Esophagus muscularis mucosa (tissue), 4 donors: ENCODE measurements at regions not wholly inside any gene's neighbourhood (a gene's known extent, or its start where the extent isn't known, plus 50 kb on each side); places are given as distances from the start of the nearest gene placed in this dataset.

Source experiments
- DNase-seq: peaks from one replicate; pipeline ENCODE4 v3.0.0-alpha.2; 2017; ENCODE audit errors: extremely low spot score
- H3K27ac ChIP-seq, 4 donors: fragments of 200-600 bp; sonication (generic); replicated peaks in 1 of 4; 1 replicate in 3 of 4; 2 replicates in 1 of 4; pipeline ENCODE4 v1.5.1; 2016 to 2019; ENCODE audit warnings: mild to moderate bottlenecking in 1 of 4
- H3K27me3 ChIP-seq, 4 donors: fragments of 200-600 bp; sonication (generic); one replicate each; pipeline versions ENCODE4 v1.5.1 to v1.6.0; 2016 to 2019
- H3K36me3 ChIP-seq, 4 donors: fragments of 200-600 bp; sonication (generic); one replicate each; pipeline ENCODE4 v1.5.1; 2016 to 2019
- H3K4me1 ChIP-seq, 4 donors: fragments of 200-600 bp; sonication (generic); one replicate each; pipeline ENCODE4 v1.5.1; 2016 to 2019
- H3K4me3 ChIP-seq, 4 donors: fragments of 200-600 bp; sonication (generic); 1 replicate in 2 of 4; 2 replicates in 2 of 4; pipeline ENCODE4 v1.5.1; 2016 to 2019; ENCODE audit warnings: mild to moderate bottlenecking in 4 of 4, moderate library complexity in 1 of 4
- H3K9me3 ChIP-seq, 4 donors: fragments of 200-600 bp; sonication (generic); 1 replicate in 3 of 4; 2 replicates in 1 of 4; pipeline ENCODE4 v1.5.1; 2016 to 2019
- EP300 ChIP-seq: sonication (generic); formaldehyde crosslinking; IDR thresholded peaks from one replicate; pipeline ENCODE4 v1.6.1; 2017; ENCODE audit warnings: antibody characterized with exemption
- POLR2A ChIP-seq: fragments of 450-650 bp; IDR thresholded peaks from one replicate; pipeline ENCODE4 v1.6.1; 2017; ENCODE audit warnings: antibody characterized with exemption, moderate library complexity, mild to moderate bottlenecking, low read depth
- POLR2AphosphoS5 ChIP-seq, 2 donors: sonication (generic); formaldehyde crosslinking; IDR thresholded peaks; one replicate each; pipeline ENCODE4 v1.6.1; 2017; ENCODE audit warnings: antibody characterized with exemption in 2 of 2
- WGBS: methylation state at CpG from one replicate; pipeline ENCODE4 v1.1.5; 2018; 5-methylcytosine and 5-hydroxymethylcytosine counted together
- intact Hi-C: fragments of 100-400 bp; cut with DNase I; formaldehyde crosslinking; loops from one replicate; pipeline ENCODE4 v1.15.1; 2023
- TF ChIP-seq, protein P1 (sequence below), 3 experiments: fragments of 200-600 bp in 2 of 3; fragments of 450-650 bp in 1 of 3; sonication (generic) in 2 of 3; IDR thresholded peaks; one replicate each; pipeline ENCODE4 v1.5.1; 2017 to 2019; ENCODE audit warnings: antibody characterized with exemption in 3 of 3, mild to moderate bottlenecking in 2 of 3, moderate library complexity in 1 of 3

DNA sequence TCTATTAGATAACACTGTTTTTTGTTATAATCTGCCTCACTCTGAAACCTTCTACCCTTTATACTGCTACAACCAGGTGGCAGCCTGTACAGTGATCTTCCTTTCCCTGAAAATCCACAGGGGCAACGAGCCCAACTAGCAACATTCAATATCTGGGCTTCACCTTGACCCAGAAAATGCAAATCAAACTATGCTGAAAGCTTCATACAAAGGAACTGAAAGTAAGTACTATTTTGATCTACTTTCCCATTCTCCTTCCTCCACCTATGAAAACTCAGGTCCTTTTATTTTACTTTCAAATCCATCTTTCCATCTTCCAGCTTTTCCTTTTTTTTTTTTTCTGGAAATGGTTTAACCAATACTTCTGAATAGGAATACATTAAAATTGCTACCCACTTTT lies 175.8 kb upstream of the CCDC150 start:
- intact Hi-C loops, result no loop called here
- WGBS, result 67% methylated on average over 1 of the region's 1 CpG

DNA sequence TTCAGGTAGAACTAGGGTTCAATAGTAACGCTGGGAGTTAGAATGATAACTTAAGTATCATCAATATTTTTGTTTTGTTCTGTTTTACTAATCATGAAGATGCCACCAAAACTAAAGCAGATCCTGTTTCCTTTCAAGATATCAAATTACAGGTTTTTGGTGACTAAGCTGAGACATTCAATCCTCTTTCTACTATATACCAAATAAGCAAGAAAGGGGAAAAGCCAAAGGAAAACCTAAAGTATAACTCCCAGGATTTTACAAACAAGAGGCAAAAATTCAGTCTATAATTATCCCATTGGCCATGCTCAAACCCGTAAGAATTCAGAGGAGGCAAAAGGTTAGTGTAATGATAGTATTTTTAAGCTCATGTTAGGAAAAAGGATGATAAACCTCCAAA lies 175.2 kb upstream of the CCDC150 start:
- no peaks in the 10 kb centered on the region for H3K36me3 ChIP-seq
- intact Hi-C loops, result no loop called here
- H3K4me1 ChIP-seq, result no peaks in the 10 kb centered on the region
- TF ChIP-seq, protein P1, sequence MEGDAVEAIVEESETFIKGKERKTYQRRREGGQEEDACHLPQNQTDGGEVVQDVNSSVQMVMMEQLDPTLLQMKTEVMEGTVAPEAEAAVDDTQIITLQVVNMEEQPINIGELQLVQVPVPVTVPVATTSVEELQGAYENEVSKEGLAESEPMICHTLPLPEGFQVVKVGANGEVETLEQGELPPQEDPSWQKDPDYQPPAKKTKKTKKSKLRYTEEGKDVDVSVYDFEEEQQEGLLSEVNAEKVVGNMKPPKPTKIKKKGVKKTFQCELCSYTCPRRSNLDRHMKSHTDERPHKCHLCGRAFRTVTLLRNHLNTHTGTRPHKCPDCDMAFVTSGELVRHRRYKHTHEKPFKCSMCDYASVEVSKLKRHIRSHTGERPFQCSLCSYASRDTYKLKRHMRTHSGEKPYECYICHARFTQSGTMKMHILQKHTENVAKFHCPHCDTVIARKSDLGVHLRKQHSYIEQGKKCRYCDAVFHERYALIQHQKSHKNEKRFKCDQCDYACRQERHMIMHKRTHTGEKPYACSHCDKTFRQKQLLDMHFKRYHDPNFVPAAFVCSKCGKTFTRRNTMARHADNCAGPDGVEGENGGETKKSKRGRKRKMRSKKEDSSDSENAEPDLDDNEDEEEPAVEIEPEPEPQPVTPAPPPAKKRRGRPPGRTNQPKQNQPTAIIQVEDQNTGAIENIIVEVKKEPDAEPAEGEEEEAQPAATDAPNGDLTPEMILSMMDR (IDR thresholded peaks at IDR 0.05), result no peak
- TF ChIP-seq EP300 (no peak), POLR2AphosphoS5 (IDR thresholded peaks at IDR 0.05) (no peak), POLR2A (no peak)
- no peak for DNase-seq
- WGBS, result 85% methylated on average over 2 of the region's 2 CpGs
- H3K27ac ChIP-seq, result no peak overlapping the region
- H3K27me3 ChIP-seq, result no peaks in the 10 kb centered on the region
- no peak overlapping the region for H3K4me3 ChIP-seq
- H3K9me3 ChIP-seq, result no peaks in the 10 kb centered on the region

More for the DNA sequence above, 175.8 kb upstream of the CCDC150 start:
- Histone ChIP-seq H3K4me1 (no peaks in the 10 kb centered on the region), H3K4me3 (no peak overlapping the region), H3K27ac (no peak overlapping the region), H3K36me3 (no peaks in the 10 kb centered on the region), H3K27me3 (no peaks in the 10 kb centered on the region), H3K9me3 (no peaks in the 10 kb centered on the region)
- TF ChIP-seq POLR2AphosphoS5 (IDR thresholded peaks at IDR 0.05), result no peak
- TF ChIP-seq, protein P1 (IDR thresholded peaks at IDR 0.05), result no peak
- TF ChIP-seq POLR2A, result no peak
- TF ChIP-seq EP300, result no peak
- no peak for DNase-seq

DNA sequence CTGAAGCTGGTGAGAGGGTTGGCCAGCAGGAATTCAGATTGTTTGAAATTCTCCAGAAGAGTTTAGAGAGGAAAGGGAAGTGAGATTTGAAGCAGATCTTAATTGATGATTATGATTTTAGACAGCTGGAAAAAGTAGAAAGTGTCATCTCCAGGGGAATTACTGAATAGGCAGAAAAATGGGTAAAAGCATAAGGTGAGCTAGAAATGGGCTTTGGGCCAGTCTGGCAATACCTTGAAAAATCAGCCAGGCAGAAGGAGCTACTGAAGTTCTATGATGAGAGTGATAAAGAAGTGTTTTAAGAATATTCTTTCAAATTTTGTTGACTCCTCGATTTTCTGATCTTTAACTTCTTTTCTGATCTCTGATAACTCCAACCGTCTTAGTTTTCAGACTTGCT lies 172.9 kb upstream of the CCDC150 start:
- H3K27me3 ChIP-seq, result no peaks in the 10 kb centered on the region
- H3K27ac ChIP-seq, result no peak overlapping the region
- intact Hi-C loops, result no loop called here
- no peaks in the 10 kb centered on the region for H3K4me1 ChIP-seq
- no peaks in the 10 kb centered on the region for H3K36me3 ChIP-seq
- WGBS, result 84% methylated on average over 2 of the region's 2 CpGs
- no peak overlapping the region for H3K4me3 ChIP-seq
- no peak for DNase-seq
- no peaks in the 10 kb centered on the region for H3K9me3 ChIP-seq
- TF ChIP-seq, protein P1 (IDR thresholded peaks at IDR 0.05), result no peak
- TF ChIP-seq POLR2AphosphoS5 (IDR thresholded peaks at IDR 0.05) (no peak), EP300 (no peak), POLR2A (no peak)

DNA sequence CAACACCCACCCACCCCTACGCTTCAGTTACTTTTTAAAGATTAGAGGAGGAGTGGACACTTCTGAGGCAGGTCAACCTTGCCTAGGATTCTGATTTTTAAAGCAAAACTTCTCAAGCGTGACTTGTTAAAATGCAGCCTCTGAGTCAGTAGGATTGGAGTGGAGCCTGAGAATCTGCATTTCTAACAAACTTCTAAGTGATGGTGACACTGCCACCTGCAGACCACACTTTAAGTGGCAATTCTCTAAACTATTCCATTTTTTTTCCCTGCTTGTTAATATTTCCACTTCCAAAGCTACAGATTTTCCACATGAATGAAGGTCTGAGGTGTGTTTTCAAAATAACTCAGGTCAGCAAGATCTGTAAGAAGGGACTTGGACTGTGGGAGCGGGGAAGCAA lies 171.1 kb upstream of the CCDC150 start:
- intact Hi-C loops, result no loop called here
- WGBS, result 95% methylated on average over 3 of the region's 3 CpGs

DNA sequence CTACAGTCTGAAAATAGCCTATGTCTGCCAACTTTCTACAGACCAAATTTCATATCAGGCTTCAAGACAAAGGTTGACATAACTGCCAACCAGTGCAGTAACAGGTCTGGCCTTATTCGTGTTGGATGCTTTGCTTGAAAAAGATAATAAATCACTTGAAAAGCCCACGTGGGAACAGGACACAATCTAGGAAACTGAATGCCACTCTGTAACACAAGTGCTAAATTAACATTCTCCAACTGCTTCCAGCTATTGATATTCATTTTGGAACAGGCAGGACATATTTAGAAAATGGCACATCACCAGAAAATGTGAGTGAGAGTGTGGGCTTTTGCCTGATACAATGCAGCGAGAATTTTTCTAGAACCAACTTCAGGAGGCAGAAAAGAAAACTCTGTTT lies 165.9 kb upstream of the CCDC150 start:
- intact Hi-C loops, result no loop called here

More for the DNA sequence above, 171.1 kb upstream of the CCDC150 start:
- Histone ChIP-seq H3K27me3 (no peaks in the 10 kb centered on the region), H3K9me3 (no peaks in the 10 kb centered on the region), H3K27ac (no peak overlapping the region), H3K4me1 (no peaks in the 10 kb centered on the region), H3K36me3 (no peaks in the 10 kb centered on the region), H3K4me3 (no peak overlapping the region)
- no peak for DNase-seq
- TF ChIP-seq EP300, result no peak
- TF ChIP-seq POLR2AphosphoS5 (IDR thresholded peaks at IDR 0.05), result no peak
- TF ChIP-seq POLR2A, result no peak
- TF ChIP-seq, protein P1 (IDR thresholded peaks at IDR 0.05), result no peak

More for the DNA sequence above, 165.9 kb upstream of the CCDC150 start:
- Histone ChIP-seq H3K4me3 (no peak overlapping the region), H3K9me3 (no peaks in the 10 kb centered on the region), H3K27ac (no peak overlapping the region), H3K27me3 (no peaks in the 10 kb centered on the region), H3K36me3 (no peaks in the 10 kb centered on the region), H3K4me1 (no peaks in the 10 kb centered on the region)
- no peak for DNase-seq
- TF ChIP-seq EP300 (no peak), POLR2A (no peak), POLR2AphosphoS5 (IDR thresholded peaks at IDR 0.05) (no peak)
- TF ChIP-seq, protein P1 (IDR thresholded peaks at IDR 0.05), result no peak
- WGBS, result 20% methylated on average over 3 of the region's 3 CpGs
